ENCODE measurements at regions not wholly inside any gene's neighbourhood (a gene's known extent, or its start where the extent isn't known, plus 50 kb on each side); places are given as distances from the start of the nearest gene placed in this dataset.

DNA sequence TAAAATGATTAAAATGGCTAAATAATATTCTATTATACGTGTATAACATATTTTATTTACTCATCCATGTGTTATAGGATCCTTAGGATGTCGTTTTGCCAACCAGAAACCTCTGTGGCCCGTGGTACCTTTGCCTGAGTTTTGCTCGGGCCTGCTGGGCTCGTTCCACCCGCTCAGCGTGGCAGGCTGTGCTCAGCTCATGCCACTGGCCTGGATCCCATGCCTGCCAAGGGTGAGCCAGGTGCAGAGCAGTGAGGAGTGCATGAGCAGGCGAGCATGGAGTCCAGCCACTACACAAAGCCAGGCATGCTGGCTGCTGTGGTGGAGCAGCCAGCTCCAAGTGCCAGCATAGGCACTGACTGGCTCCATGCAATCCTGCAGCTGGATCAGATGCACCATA lies 417.2 kb downstream of the TTLL7 start:
- DNase-seq (ENCODE audit: low read depth in 2 of 2): no peak

DNA sequence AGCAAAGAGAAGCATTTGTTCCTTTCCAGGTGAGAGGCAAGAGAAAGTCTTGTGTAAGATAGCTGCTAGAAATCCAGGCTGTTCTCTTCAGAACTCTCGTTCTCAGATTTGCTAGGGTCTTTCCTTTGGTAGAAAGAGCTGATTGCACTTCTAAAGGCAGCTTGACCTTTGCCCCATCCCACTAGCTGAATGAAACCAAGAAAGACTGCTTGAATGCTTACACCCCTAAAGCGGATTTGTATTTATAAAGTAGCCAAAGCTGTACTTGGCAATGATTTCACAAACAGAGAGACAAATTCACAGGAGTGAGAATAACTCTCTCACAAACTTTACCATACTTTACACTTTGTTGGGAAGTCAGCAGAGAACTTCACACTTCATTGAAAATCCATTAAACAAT lies 424.1 kb downstream of the TTLL7 start:
- no peak for DNase-seq (ENCODE audit: low read depth in 2 of 2)

DNA sequence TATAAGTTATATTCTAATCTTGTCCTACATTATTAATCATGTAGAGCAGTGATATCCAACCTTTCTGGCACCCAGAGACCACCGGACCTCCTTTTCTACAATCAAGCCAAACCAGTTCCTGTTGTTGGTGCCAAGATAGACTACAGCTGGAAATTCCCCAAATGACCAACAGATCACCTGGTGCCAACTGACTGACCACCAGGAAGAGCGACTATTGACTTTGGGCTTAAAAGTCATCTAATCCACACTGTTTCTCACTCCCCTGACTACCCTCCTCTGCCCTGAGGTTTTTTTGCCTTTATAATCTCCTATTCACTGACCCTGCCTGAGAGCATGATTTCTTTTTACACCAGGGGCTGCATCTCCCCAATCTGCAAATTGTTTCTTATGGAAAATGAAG lies 425.2 kb downstream of the TTLL7 start:
- DNase-seq (ENCODE audit: low read depth in 2 of 2): no peak

DNA sequence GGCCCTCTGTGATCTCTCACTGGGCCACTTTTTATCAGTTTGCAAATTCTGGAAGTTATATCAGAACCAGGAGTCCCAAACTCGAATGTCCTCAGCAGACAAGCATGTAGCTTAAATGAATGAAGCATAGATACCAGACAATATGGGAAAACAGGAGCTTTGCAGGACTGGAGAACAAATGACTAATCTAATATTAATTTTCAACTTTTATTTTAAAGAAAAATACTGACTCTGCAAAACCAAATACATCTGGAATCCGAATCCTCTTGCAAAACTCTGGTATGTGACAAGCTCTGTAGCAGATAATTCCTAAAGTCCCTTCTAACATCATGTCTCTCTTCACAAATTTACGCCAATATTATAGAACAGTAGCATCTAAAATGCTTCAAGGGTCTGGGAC lies 427.4 kb downstream of the TTLL7 start:
- DNase-seq (ENCODE audit: low read depth in 2 of 2): no peak

DNA sequence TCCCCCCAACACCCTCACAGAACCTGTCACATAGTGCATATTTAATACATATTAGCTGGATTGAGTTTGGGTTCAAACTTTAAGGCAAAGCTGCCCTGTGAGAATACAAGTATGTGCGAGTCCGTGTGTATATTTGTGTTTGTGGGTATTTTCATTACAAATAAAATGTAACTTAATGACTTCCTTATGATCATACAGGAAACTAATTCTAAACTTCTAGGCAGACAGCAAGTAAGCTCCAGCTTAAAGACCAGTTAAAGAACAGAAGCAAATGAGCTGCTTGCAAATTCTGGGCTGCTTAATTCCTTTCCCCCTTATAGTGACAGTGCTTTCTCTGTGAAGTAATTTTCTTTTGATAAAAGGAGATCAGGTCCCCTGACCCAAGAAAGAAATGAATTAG lies 437.6 kb downstream of the TTLL7 start:
- DNase-seq (ENCODE audit: low read depth in 2 of 2): no peak

DNA sequence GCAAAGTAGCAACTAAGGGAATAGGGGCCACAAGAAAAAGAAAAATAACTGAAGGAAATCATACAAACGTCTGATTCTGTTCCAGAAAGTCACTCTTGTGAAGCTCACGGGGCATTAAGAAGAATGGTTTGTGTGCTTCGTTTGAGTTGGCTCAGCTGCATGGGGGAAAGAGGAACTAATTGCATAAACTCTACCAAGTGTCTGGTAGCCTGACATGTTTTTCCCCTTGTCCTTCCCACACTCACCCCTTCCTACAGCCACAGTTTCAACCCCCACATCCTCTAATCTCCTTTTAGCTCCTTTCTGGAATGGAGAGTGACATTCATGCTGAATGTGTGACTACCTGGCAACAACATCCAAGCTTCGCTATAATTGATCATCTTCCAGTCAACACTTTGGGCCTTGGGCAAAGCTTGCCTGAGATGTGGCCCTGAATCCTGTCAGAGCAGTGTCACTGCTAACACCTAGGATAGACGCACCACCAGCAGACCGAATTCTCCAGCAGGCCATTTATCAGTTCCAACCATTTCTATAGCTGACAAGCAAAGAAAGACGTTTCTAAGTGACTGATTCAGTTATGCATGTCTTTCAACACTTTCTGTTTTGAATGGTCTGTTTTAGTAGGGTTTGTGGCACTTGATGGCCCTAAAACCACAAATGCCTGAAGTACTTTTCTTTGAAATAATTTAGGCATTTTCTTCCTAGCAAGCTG lies 439.6 kb downstream of the TTLL7 start:
- DNase-seq (ENCODE audit: low read depth in 2 of 2): no peak

DNA sequence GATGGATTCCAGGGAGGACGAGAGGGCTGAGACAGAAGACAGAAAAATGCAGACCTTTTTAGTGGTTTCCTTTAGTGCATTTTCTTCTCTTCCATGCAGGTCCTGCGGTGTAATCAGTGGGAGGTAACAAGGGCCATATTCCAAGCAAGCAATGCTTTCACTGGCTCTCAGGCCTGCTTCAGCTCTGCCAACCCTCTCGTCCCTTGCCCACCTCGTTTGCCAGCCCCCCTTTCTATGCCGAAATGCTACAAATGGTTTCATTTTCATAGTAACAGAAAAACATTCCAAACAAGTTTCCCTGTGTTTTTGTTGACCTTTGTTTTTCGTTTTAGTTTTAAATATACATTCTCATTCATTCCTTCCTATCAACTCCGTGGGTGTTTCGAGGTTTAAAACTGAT lies 443.1 kb downstream of the TTLL7 start:
- no peak for DNase-seq (ENCODE audit: low read depth in 2 of 2)

DNA sequence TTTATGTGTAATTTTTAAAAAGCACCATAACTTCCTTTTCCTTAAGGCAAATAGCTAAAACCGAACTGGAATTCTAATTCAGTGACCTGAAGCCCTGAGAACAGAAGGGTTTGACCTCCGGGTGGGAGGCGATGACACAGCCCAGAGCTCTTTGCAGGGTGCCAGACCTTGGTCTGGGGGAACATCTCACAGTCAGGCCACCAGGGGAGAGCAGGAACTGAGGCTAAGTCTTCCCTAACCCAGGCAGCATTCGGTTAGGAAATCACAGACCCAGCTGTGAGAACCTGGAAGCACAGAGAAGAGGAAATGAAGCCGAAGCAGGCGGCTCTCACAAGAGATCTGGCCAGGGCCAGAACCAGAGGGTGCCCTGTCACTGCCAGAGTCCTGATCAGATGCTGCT lies 444.8 kb downstream of the TTLL7 start:
- no peak for DNase-seq (ENCODE audit: low read depth in 2 of 2)

DNA sequence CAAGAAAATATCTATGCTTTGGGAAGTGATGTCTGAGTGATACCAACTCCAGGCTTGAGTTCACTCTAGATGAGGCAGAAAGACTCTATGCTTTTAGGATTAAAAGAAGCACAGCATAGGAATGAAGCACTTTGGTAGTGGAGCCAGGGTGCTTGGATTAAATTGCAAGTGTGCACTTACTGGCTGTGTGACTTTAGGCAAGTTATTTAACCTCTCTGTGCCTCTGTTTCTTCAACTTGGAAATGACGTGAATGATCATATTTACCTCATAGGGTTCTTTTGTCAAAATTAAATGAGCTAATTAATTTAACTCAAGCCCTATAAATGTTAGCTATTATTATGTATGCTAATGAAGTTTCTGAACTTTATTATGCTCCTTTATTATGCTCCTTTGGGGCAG lies 446.1 kb downstream of the TTLL7 start:
- DNase-seq (ENCODE audit: low read depth in 2 of 2): no peak

DNA sequence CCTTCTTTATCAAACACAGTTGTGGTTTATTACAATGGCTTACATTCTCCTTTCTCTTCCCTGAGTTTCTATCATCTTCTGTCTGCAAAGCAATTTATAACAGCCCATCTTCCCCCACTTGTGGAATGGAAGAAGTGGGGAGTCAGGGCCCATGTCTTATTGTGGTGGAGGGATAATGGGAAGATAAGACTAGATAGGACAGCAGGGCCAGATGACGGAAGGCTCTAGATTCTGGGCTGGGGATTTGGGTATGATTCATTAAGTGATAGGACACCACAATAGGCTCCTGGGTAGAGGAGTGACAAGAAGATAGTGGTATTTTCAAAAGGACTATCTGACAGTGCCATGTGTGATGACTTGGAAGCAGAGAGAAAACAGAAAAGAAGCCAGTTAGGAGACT lies 450.6 kb downstream of the TTLL7 start:
- no peak for DNase-seq (ENCODE audit: low read depth in 2 of 2)

DNA sequence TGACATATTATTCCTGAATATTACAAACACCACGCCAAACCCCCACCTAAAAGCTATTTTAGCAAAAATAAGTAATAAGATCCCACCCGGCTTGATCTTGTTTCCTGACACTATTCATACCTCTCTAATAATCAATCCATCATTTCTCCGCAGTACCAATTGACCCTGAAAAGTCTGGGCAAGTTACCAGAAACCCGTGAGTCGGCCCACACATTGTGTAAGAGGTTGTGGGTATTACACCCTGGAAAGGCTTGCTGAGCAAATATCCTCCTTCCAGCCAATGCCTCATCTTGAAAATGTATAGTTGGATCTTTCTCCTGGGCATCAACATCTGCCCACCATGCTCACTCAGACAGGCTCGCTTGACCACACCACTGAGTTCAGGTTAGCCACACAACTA lies 451.0 kb downstream of the TTLL7 start:
- no peak for DNase-seq (ENCODE audit: low read depth in 2 of 2)

DNA sequence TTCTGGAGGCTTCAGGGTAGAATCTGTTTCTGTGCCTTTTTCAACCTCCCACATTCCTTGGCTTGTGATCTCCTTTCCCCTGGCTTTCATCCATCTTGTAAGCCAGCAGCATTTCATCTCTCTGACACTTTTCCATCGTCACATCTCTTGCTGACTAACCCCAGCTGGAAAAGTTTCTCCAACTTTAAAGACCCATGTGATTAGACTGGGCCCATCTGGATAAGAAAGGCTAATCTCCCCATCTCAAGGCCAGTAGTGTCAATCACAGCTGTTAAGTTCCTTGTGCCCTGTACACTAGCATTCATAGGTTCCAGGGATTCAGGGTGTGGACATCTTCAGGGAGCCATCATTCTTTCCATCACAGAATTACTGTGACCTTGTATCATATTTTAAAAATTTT lies 452.1 kb downstream of the TTLL7 start:
- no peak for DNase-seq (ENCODE audit: low read depth in 2 of 2)

DNA sequence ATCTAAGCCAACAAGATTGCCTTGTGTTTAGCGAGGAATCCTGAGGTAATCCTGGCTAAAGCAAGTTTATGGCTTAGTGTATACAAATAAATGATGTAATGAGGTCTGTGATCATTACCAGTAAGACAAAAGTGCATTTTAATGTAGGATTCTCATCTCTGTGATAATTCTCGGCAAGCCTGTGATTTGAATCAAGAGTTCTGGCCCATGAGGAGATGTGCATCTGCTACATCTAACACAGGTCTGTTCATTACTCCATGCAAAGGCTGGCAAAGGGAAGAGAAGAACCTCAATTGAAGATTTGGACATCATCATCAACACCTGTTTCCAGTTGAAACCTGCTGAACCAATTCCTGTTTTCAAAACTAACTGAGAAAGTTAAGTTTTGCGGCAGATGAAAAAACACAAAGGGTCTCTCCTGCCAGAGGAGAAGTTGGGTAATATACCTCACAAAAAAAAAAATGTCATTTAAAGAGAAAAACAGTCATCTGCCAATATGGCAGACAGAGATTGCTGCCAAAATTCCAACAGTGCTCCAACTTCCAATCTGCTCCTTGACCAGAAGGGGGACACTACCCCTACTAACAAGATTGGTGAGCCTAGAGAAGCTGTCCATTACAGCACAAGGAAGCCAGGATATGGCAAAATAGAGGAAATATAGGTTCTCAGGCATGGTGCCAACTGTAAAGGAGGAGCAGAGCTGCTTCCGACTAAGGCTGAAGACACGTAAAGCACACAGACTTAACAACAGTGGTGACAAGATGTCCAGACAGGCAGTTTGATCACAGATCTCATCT lies 453.7 kb downstream of the TTLL7 start:
- no peak for DNase-seq (ENCODE audit: low read depth in 2 of 2)

DNA sequence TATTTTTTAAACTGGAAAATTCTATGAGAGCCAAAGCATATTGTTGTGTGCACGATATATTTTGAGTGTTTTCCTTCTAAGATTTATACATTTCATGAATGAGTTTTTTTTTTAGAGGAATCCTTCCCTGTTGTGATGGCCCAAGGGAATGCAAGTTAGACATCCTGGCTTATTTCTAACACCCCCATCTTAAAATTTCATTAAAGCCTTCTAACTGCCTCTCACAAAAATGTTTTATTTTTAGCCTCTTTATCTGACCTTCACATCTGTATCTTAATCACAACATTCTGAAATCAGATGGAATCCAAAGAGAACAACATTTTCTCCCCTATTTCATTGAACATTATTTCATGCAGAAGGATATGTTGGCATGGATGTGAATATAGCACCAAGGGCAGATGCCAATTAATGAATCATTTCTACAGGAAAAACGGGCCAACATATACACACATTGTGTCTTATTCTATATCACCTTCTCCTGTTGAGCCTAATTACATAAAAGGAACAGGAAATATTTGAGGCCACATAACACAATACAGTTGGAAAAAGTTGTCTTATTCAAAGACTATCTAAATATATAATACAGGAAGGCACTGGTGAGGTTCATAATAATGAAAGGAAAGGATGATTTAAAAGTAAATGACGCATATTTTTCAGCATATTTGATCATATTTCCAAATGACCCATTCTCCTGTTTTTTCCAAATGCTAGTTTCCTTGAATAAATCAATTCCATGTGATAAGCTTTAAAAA lies 455.5 kb downstream of the TTLL7 start:
- no peak for DNase-seq (ENCODE audit: low read depth in 2 of 2)

DNA sequence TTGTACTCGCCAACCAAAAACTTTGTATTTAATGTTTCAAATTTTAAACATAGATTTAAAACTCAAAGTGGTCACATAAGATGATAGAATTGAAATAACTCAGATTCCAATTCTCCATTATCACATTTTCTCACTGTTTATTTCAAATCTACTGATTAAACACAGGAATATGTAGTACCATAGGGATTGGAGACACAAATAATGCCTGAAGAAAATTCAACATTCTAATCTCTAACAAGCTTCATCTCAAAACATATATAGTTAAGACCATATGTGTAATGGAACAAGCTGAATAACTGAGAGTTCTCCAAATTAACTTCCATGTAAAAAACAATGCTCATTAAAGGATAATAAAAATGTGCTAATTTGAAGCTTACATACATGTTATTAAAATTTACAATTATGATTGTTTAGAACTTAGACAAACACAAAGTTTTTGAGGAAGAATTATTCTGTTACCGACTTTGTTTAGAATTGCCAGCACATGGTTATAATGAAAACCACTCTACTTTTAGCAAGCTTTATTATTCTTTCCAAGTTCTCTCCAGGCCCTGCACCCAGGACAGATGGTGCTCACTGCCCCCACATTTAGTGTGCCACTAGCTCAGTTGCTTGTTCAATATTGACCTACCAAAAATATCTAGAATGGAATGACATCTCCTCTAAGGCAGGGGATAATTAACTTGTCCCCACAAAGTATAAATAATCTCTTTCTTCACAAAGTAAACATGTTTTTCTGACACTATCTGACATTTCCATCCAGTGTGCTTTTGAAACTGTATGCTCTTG lies 467.2 kb downstream of the TTLL7 start:
- DNase-seq (ENCODE audit: low read depth in 2 of 2): no peak

DNA sequence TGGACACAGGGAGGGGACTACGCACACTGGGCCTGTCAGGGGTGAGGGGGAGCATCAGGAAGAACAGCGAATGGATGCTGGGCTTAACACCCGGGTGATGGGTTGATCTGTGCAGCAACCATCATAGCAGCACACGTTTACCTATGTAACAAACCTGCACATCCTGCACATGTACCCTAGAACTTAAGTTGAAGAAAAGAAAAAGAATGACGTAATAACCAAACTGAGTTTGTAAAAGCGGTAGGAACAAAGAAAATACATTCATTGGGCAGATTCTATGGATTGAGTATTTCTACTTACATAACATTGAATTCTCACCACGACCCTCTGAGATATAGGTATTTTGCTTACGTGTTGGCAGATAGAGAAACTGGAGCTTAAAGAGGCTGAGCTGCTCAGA lies 468.4 kb downstream of the TTLL7 start:
- no peak for DNase-seq (ENCODE audit: low read depth in 2 of 2)

DNA sequence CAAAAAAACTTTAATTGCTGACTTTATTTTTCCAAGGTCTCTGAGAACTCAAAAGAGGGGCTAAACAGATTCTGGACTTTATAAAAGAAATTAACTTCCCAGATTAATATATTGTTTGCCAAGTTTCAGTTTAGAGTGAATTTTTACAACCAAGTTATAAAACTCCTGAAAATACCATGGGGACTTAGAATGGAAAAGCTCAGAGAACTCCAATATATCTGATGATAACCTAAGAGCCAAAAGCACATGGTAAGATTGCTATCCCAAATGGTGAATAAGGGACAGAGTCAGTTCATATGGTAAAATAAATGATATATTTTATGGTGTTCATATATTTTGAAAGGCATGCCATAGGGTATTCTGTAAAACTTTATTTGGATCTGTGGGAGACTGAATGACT lies 470.9 kb downstream of the TTLL7 start:
- DNase-seq (ENCODE audit: low read depth in 2 of 2): no peak

DNA sequence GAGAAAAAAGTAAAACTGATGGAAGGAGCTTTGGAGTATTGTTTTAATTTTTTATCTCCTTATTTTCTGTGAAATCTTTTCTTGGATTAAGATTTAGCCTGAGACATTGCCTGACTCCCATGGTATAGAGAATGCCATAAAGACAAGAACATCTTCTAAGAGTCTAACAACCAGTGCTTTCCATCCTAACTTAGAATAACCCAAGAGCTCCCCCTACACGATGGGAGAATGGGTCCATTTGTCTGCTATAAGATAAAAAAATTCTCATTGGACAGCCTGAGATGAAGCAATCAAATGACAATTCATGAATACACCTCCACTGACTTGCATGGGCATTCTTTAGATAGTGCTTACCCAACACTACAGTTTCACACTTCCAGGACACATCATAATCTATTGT lies 478.1 kb downstream of the TTLL7 start:
- DNase-seq (ENCODE audit: low read depth in 2 of 2): no peak

DNA sequence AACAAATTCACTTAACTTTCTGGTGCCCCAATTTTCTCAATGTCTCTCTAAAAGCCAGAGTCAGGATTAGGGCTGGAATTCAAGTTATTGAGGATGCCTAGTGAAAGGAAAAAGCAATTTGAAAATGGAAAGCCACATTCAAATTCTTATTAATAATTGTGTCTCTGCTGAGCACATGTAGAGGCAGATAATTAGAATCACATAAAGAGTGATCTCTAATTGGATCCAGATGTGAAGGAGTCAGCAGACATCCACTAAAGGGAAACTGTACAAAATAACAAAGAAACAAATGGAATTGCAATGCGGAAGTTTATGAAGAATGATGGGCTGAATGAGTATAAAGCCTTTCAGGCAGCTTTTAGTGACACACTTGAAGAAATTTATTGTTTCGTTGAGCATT lies 482.6 kb downstream of the TTLL7 start:
- no peak for DNase-seq (ENCODE audit: low read depth in 2 of 2)

DNA sequence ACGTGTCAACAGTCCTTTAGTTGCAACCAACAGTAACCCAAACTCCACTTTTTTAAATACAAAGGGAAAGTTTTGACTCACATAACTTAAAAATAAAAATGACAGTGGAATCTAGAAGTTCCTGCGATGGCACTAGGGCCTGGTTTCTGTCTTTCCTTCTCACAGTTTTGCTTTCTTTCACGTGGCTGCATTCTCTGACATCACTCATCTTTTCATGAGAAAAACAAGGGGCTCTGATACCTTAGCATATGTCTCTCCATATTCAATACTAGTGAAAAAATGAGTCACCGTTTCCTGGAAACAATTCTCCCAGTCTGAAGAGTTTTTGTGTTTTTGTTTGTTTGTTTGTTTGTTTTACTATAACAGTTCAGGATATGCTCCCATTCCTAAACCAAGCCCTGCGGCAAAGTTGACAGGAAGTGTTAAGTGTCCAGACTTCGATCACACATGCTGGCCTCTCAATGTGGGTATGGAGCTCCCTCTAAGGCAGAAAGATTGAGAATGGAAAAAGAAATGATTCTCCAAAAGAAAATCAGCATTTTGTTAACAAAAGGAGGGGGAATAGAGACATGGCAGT lies 483.3 kb downstream of the TTLL7 start:
- DNase-seq (ENCODE audit: low read depth in 2 of 2): no peak

DNA sequence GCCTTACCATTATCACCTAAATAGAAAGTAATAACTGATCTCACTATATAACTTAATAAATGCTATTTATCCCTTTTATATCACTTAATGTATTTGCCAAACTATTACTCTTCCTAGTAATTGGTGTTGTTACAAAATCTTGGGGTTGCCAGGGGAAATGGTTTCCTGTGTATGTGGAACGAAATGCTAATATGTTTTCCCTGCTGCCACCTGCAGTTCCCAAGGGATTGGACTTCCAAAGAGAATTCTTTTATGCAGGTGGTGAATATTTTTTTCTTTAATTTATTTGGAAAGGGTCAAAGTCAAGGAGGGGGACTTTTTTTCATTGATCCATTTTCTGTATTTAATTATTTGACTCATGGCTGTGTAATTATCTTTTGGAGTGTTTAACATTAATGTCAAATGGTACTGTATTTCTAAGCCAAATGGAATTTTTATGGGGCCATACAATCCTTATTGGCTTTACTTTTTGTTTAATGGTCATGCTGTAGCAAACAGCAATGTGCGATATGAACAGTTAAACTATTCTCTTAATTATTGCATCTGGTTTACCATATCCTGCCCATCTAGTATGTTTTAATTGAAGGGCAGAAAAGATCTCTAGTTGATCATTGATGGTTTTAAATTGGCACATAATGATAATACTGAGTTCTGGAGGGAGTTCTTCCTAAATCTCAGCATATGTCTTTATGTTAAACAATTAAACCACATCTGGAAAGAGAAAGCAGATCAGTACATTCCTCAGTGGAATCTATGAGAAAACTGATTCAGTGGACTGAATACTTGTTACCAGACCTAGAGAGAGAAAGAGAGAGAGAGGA lies 486.3 kb downstream of the TTLL7 start:
- no peak for DNase-seq (ENCODE audit: low read depth in 2 of 2)

Measured in stimulated activated CD4-positive, alpha-beta T cell treated with anti-CD3 and anti-CD28 coated beads, Interleukin-1b, Interleukin-23, amount 100 ng/mL, for 1 hour (primary cell).